ENCODE measurements at regions not wholly inside any gene's neighbourhood (a gene's known extent, or its start where the extent isn't known, plus 50 kb on each side); places are given as distances from the start of the nearest gene placed in this dataset.

DNA sequence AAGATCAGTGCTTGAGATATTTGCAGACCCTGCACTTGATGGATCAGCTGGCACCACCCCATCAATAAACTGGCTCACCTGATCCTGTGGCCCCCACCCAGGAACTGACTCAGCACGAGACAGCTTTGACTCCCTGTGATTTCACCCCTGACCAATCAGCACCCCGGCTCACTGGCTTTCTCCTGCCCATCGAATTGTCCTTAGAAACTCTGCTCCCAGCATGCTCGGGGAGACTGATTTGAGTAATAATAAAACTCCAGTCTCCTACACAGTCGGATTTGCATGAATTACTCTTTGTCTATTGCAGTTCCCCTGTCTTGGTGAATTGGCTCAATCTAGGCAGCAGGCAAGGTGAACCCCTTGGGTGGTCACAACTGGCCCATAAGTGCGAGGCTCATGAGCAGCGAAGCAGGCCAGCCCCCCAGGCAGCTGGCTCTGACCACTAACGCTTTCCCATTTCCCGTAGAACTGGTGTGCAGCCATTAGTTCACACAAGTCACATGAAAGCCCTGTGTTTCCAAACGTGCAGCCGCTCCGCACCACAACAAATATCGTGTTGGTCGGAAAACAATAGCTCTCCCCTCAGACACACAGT lies 79.6 kb downstream of the RSPH3 start:
- peaks cover 7% of the 10 kb centered on the region for H3K4me1 ChIP-seq
- H3K36me3 ChIP-seq, result no peaks in the 10 kb centered on the region
- H3K9me3 ChIP-seq, result no peaks in the 10 kb centered on the region
- H3K4me3 ChIP-seq, result no peak overlapping the region
- H3K27me3 ChIP-seq, result no peaks in the 10 kb centered on the region
- WGBS, result 84% methylated on average over 14 of the region's 14 CpGs
- DNase-seq (ENCODE audit: low spot score in 2 of 2), result no peak
- no peak overlapping the region for H3K27ac ChIP-seq
- TF ChIP-seq POLR2A (IDR thresholded peaks at IDR 0.05), result no peak
- no peak for TF ChIP-seq EP300 (IDR thresholded peaks at IDR 0.05)
- TF ChIP-seq POLR2AphosphoS5 (IDR thresholded peaks at IDR 0.05), result no peak
- TF ChIP-seq, protein P1, sequence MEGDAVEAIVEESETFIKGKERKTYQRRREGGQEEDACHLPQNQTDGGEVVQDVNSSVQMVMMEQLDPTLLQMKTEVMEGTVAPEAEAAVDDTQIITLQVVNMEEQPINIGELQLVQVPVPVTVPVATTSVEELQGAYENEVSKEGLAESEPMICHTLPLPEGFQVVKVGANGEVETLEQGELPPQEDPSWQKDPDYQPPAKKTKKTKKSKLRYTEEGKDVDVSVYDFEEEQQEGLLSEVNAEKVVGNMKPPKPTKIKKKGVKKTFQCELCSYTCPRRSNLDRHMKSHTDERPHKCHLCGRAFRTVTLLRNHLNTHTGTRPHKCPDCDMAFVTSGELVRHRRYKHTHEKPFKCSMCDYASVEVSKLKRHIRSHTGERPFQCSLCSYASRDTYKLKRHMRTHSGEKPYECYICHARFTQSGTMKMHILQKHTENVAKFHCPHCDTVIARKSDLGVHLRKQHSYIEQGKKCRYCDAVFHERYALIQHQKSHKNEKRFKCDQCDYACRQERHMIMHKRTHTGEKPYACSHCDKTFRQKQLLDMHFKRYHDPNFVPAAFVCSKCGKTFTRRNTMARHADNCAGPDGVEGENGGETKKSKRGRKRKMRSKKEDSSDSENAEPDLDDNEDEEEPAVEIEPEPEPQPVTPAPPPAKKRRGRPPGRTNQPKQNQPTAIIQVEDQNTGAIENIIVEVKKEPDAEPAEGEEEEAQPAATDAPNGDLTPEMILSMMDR (IDR thresholded peaks at IDR 0.05), result no peak

DNA sequence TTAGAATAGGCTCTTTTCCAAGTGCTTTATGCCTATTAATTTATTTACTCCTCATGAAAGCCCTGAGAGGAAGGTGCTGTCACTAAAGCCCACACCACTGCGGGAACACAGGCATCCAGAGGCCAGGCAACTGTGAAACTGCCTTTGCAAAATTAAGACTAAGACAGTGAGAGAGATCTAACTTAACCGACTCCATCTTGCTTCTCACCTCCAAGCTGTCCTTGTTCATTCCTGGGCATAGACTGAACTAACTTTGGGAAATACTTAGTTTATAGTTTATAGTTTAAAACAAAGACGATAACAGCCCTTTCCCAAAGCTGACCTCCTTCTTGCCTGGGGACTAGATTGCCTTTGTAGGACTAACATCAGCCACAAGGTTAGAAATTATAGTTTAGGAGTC lies 80.1 kb downstream of the RSPH3 start:
- Histone ChIP-seq H3K4me1 (peaks cover 7% of the 10 kb centered on the region), H3K36me3 (no peaks in the 10 kb centered on the region), H3K9me3 (no peaks in the 10 kb centered on the region), H3K4me3 (no peak overlapping the region), H3K27me3 (no peaks in the 10 kb centered on the region), H3K27ac (no peak overlapping the region)
- 82% methylated on average over 3 of the region's 3 CpGs for WGBS
- TF ChIP-seq POLR2AphosphoS5 (IDR thresholded peaks at IDR 0.05) (no peak), POLR2A (IDR thresholded peaks at IDR 0.05) (no peak), EP300 (IDR thresholded peaks at IDR 0.05) (no peak)
- TF ChIP-seq, protein P1 (IDR thresholded peaks at IDR 0.05), result no peak
- DNase-seq (ENCODE audit: low spot score in 2 of 2), result no peak

DNA sequence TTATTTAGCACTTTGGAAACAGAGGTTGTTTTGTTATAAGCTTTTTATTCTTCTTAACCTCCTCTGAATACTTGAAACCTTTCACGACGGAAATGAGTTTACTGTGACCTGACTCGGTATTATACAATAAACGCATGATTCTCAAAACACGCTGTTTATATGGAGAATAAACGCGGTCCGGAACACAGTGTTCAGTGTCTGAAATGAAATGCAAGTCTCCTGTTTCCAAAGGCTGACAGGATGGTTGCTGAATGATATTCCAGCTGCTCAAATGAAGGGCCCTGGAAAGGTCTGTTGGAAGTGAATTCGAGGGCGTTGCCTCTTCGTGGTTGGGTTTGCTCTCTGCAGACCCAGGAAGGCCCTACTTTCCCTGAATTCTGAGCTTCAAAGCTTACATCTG lies 83.4 kb downstream of the RSPH3 start:
- Histone ChIP-seq H3K4me1 (peaks cover 3% of the 10 kb centered on the region), H3K27me3 (no peaks in the 10 kb centered on the region), H3K27ac (no peak overlapping the region), H3K9me3 (no peaks in the 10 kb centered on the region), H3K4me3 (no peak overlapping the region), H3K36me3 (no peaks in the 10 kb centered on the region)
- WGBS, result 88% methylated on average over 11 of the region's 11 CpGs
- TF ChIP-seq, protein P1 (IDR thresholded peaks at IDR 0.05), result no peak
- TF ChIP-seq EP300 (IDR thresholded peaks at IDR 0.05) (no peak), POLR2AphosphoS5 (IDR thresholded peaks at IDR 0.05) (no peak), POLR2A (IDR thresholded peaks at IDR 0.05) (no peak)
- DNase-seq (ENCODE audit: low spot score in 2 of 2), result no peak

DNA sequence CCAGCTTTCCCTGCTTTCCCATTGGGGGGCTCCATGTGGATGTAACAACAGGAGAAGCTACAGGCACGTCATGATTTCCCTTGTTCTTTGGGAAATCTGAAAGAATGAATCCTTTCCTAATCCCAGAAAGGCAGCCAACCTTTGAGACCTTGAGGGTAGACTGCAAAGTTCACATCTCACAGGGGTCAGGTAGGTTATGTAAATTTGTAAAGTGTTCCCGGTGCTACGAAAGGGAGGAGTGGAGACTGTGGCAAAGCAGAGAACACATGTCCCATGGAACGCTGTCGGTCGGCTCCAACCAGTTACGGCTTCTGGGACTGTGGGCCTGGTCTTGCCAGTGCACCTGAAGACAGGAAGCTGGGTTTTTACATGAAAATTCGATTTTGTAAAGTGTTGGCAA lies 85.1 kb downstream of the RSPH3 start:
- H3K4me1 ChIP-seq, result peaks cover 20% of the 10 kb centered on the region
- 91% methylated on average over 8 of the region's 8 CpGs for WGBS
- DNase-seq (ENCODE audit: low spot score in 2 of 2), result no peak
- no peaks in the 10 kb centered on the region for H3K27me3 ChIP-seq
- no peak overlapping the region for H3K27ac ChIP-seq
- H3K9me3 ChIP-seq, result no peaks in the 10 kb centered on the region
- no peak for TF ChIP-seq POLR2AphosphoS5 (IDR thresholded peaks at IDR 0.05)
- TF ChIP-seq EP300 (IDR thresholded peaks at IDR 0.05), result no peak
- TF ChIP-seq POLR2A (IDR thresholded peaks at IDR 0.05), result no peak
- H3K36me3 ChIP-seq, result no peaks in the 10 kb centered on the region
- no peak overlapping the region for H3K4me3 ChIP-seq

DNA sequence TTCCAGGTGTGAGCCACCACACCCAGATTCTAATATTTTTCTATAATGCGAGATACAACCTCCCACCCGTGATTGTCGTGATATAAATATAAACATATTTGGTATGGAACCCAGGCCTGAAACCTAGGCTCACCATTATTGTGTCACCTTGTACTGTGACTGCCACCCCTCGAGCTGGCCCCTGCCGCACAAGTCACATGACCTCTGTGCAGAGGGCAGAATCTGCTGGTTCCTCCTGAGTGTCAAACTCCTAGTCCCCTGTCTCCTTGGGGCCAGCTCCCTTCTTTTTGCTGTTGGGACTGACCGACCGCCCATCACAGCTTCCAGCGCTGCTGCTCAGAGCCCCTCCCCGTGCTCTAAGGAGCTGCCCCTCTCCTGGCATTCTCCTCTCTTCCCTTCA lies 86.4 kb downstream of the RSPH3 start:
- Histone ChIP-seq H3K9me3 (no peaks in the 10 kb centered on the region), H3K27ac (no peak overlapping the region), H3K27me3 (no peaks in the 10 kb centered on the region), H3K36me3 (no peaks in the 10 kb centered on the region), H3K4me1 (peaks cover 21% of the 10 kb centered on the region), H3K4me3 (no peak overlapping the region)
- no peak for DNase-seq (ENCODE audit: low spot score in 2 of 2)
- 86% methylated on average over 9 of the region's 9 CpGs for WGBS
- no peak for TF ChIP-seq POLR2A (IDR thresholded peaks at IDR 0.05)
- TF ChIP-seq, protein P1 (IDR thresholded peaks at IDR 0.05), result no peak
- no peak for TF ChIP-seq POLR2AphosphoS5 (IDR thresholded peaks at IDR 0.05)
- TF ChIP-seq EP300 (IDR thresholded peaks at IDR 0.05), result no peak

DNA sequence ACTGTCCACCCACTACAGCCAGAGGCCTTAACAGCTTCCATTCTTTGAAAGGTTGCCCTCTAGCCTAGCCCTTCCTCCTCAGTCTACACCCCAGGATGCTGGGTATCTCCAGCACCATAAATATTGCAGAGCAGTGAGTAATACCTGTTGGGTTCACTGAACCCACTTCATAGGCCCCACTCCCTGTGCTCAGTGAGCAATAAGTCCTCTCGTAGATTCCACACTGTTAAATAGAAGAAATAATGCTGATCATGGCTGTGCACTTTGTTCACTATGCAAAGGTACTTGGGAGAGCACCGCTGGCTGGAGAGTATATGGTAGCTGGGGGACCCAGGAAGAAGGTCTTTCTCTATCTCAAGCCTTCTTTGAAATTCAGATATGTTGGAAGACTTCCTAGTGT lies 87.3 kb downstream of the RSPH3 start:
- Histone ChIP-seq H3K4me3 (no peak overlapping the region), H3K9me3 (no peaks in the 10 kb centered on the region), H3K27me3 (no peaks in the 10 kb centered on the region), H3K4me1 (peaks cover 21% of the 10 kb centered on the region), H3K36me3 (no peaks in the 10 kb centered on the region), H3K27ac (no peak overlapping the region)
- WGBS, result 96% methylated on average over 2 of the region's 2 CpGs
- no peak for DNase-seq (ENCODE audit: low spot score in 2 of 2)
- TF ChIP-seq POLR2AphosphoS5 (IDR thresholded peaks at IDR 0.05) (no peak), POLR2A (IDR thresholded peaks at IDR 0.05) (no peak), EP300 (IDR thresholded peaks at IDR 0.05) (no peak)
- TF ChIP-seq, protein P1 (IDR thresholded peaks at IDR 0.05), result no peak
